NCI-H774 (cell line): ENCODE measurements at regions not wholly inside any gene's neighbourhood (a gene's known extent, or its start where the extent isn't known, plus 50 kb on each side); places are given as distances from the start of the nearest gene placed in this dataset.

ENCODE experiments used
- DNase-seq: peaks from one replicate; lab custom pipeline; 2025; lab: John Stamatoyannopoulos, UW

GRCh38 chr6:122008101-122008999, 391.1 kb upstream of the HSF2 start:
- DNase-seq = no peak

- no peak for DNase-seq
Measured at GRCh38 chr6:122009000-122009350, 390.5 kb upstream of the HSF2 start.

- no peak for DNase-seq
Measured at GRCh38 chr6:122012578-122012977, 386.9 kb upstream of the HSF2 start.

- DNase-seq = no peak
Measured at GRCh38 chr6:122014961-122015360, 384.5 kb upstream of the HSF2 start.

GRCh38 chr6:122020588-122021264, 378.7 kb upstream of the HSF2 start:
- DNase-seq = no peak

- no peak for DNase-seq
Measured at GRCh38 chr6:122025104-122025503, 374.3 kb upstream of the HSF2 start.

GRCh38 chr6:122026582-122027369, 372.7 kb upstream of the HSF2 start:
- no peak for DNase-seq

GRCh38 chr6:122028933-122029522, 370.4 kb upstream of the HSF2 start:
- DNase-seq = no peak

GRCh38 chr6:122033564-122034181, 365.8 kb upstream of the HSF2 start:
- DNase-seq = peak; percentile 83

- DNase-seq = no peak
Measured at GRCh38 chr6:122035173-122035572, 364.3 kb upstream of the HSF2 start.

- no peak for DNase-seq
Measured at GRCh38 chr6:122040261-122040660, 359.2 kb upstream of the HSF2 start.

GRCh38 chr6:122042380-122042779, 357.1 kb upstream of the HSF2 start:
- no peak for DNase-seq

- DNase-seq = no peak
Measured at GRCh38 chr6:122042960-122043735, 356.3 kb upstream of the HSF2 start.

- no peak for DNase-seq
Measured at GRCh38 chr6:122048570-122048969, 350.9 kb upstream of the HSF2 start.

- no peak for DNase-seq
Measured at GRCh38 chr6:122049341-122049740, 350.1 kb upstream of the HSF2 start.

- DNase-seq = no peak
Measured at GRCh38 chr6:122050242-122050755, 349.2 kb upstream of the HSF2 start.

- DNase-seq = no peak
Measured at GRCh38 chr6:122052346-122052900, 347.0 kb upstream of the HSF2 start.

GRCh38 chr6:122059918-122060317, 339.5 kb upstream of the HSF2 start:
- no peak for DNase-seq

- DNase-seq = no peak
Measured at GRCh38 chr6:122061855-122062254, 337.6 kb upstream of the HSF2 start.

- no peak for DNase-seq
Measured at GRCh38 chr6:122063076-122063475, 336.4 kb upstream of the HSF2 start.
